Activated CD4-positive, alpha-beta memory T cell treated with anti-CD3 and anti-CD28 coated beads, Interleukin-2, amount 10 ng/mL, durations not matched to agents 7 days and 5 days (primary cell): ENCODE measurements at regions not wholly inside any gene's neighbourhood (a gene's known extent, or its start where the extent isn't known, plus 50 kb on each side); places are given as distances from the start of the nearest gene placed in this dataset.

Experiments used
- CTCF ChIA-PET: fragments of 350-600 bp; sonication (Branson Sonifier 250); formaldehyde crosslinking; loops from one replicate; lab custom pipeline; 2021; ENCODE audit warnings: antibody characterized with exemption, inconsistent platforms; lab: Charles Lee
- POLR2A ChIA-PET: fragments of 350-600 bp; sonication (Branson Sonifier 250); formaldehyde crosslinking; loops from one replicate; lab custom pipeline; 2021; ENCODE audit warnings: antibody characterized with exemption; lab: Charles Lee
- DNase-seq: peaks from one replicate; pipeline ENCODE4 v3.0.0-alpha.2; 2020
- H3K27ac Mint-ChIP-seq: one replicate; pipeline ENCODE4 v1.8.0; 2021; ENCODE audit warnings: mild to moderate bottlenecking, mixed read lengths
- H3K27me3 Mint-ChIP-seq: one replicate; pipeline ENCODE4 v1.8.0; 2021; ENCODE audit warnings: mixed read lengths
- H3K36me3 Mint-ChIP-seq: one replicate; pipeline ENCODE4 v1.8.0; 2021; ENCODE audit warnings: low read depth, mixed read lengths
- H3K4me1 Mint-ChIP-seq: one replicate; pipeline ENCODE4 v1.8.0; 2021; ENCODE audit warnings: mixed read lengths
- H3K4me3 Mint-ChIP-seq: one replicate; pipeline ENCODE4 v1.8.0; 2021; ENCODE audit warnings: mild to moderate bottlenecking, mixed read lengths
- H3K9me3 Mint-ChIP-seq: one replicate; pipeline ENCODE4 v1.8.0; 2021; ENCODE audit warnings: mixed read lengths

DNA sequence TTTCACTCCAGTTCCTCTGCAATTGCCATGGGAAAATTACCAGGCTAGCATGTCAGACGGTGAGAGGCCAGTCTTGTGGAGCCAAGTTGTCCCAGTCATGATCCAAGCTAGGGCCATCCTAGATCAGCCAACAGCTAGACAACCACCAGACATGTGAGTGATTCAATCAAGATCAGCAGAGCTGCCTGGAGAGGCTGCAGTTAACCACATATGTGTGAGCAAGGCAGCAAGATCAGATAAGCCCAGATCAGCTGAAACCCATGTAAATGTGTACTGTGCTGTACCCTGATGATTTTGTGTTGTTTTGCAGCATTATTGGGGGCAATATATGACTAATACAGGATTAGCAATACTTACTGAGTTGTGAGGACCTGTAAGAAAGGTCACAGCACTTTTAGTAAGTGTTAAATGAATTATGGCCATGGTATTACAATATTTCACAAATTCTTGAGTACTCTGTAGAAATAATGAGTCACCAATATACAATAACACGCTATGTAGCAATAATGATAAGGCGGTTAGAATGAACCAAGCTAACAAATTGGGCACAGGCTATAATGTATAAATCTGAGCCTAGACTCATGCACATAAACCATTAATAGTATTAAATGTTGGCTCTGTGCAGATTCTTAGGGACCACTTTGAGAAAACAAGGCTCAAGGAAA, 91.4 kb downstream of the SUDS3 start:
- H3K36me3 Mint-ChIP-seq: no peaks in the 10 kb centered on the region
- ChIA-PET CTCF (interaction anchor here (0.7 kb wide), 1 partner anchor 236 kb away, joined by 3 read pairs; no protein-coding TSS in a partner anchor), POLR2A (no interaction called here)
- no peak overlapping the region for H3K4me3 Mint-ChIP-seq
- DNase-seq: no peak
- no peak overlapping the region for H3K27ac Mint-ChIP-seq
- H3K9me3 Mint-ChIP-seq: no peaks in the 10 kb centered on the region
- no peaks in the 10 kb centered on the region for H3K27me3 Mint-ChIP-seq
- no peaks in the 10 kb centered on the region for H3K4me1 Mint-ChIP-seq

DNA sequence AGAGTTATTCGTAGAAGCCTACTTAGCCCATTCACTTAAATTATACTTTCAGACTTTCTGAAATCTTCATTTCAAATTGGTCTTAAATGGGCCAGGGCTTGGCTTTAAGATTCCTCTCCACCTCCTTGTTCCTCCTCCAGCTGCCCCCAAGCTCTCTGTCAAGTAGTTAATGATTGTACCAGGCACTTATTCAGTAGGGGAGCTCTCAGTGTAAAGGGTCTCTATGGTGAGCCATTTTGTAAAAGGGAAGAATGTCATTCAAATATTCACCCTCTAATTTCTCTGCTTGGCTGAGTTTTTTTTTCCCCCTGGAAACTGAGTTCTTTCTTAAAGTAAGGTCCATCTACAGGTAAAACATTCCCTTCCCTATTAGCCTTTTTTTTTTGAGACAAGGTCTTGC, 96.6 kb downstream of the SUDS3 start:
- no peaks in the 10 kb centered on the region for H3K9me3 Mint-ChIP-seq

GRCh38 chr12:118480235-118480634, 103.9 kb downstream of the SUDS3 start:
- no peaks in the 10 kb centered on the region for H3K36me3 Mint-ChIP-seq
- no peak for DNase-seq
- no peaks in the 10 kb centered on the region for H3K27me3 Mint-ChIP-seq
- H3K27ac Mint-ChIP-seq: no peak overlapping the region
- no peaks in the 10 kb centered on the region for H3K9me3 Mint-ChIP-seq
- POLR2A ChIA-PET: no interaction called here
- no peaks in the 10 kb centered on the region for H3K4me1 Mint-ChIP-seq
- H3K4me3 Mint-ChIP-seq: no peak overlapping the region
- CTCF ChIA-PET: no interaction called here

More for the DNA sequence above, 96.6 kb downstream of the SUDS3 start:
- Mint-ChIP-seq H3K27me3 (no peaks in the 10 kb centered on the region), H3K36me3 (no peaks in the 10 kb centered on the region), H3K4me3 (no peak overlapping the region), H3K27ac (no peak overlapping the region), H3K4me1 (no peaks in the 10 kb centered on the region)
- POLR2A ChIA-PET: no interaction called here
- DNase-seq: no peak
- CTCF ChIA-PET: no interaction called here

DNA sequence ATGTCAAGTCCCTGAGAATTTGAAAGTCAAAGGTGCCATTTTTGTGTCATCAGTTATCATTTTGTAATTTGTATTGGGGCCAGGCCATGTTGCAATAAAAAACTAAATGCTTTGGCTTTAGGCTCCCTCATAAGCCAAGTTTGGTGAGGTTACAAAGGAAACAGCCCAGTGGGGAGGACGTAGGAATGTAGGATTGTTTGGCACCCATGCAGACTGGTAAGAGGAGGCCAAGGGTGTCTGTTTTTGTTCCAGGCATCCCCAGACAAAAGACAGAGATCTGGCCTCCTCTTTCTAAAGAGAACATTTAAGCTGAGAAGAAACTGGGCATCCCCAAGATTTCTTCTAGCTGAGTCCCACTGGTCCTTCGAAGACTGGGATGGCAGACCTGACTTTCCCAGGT, 111.7 kb downstream of the SUDS3 start:
- H3K4me1 Mint-ChIP-seq: no peaks in the 10 kb centered on the region
- no peak overlapping the region for H3K27ac Mint-ChIP-seq
- no peaks in the 10 kb centered on the region for H3K9me3 Mint-ChIP-seq
- H3K4me3 Mint-ChIP-seq: no peak overlapping the region
- ChIA-PET POLR2A (no interaction called here), CTCF (no interaction called here)
- no peaks in the 10 kb centered on the region for H3K27me3 Mint-ChIP-seq
- no peaks in the 10 kb centered on the region for H3K36me3 Mint-ChIP-seq
- DNase-seq: no peak

DNA sequence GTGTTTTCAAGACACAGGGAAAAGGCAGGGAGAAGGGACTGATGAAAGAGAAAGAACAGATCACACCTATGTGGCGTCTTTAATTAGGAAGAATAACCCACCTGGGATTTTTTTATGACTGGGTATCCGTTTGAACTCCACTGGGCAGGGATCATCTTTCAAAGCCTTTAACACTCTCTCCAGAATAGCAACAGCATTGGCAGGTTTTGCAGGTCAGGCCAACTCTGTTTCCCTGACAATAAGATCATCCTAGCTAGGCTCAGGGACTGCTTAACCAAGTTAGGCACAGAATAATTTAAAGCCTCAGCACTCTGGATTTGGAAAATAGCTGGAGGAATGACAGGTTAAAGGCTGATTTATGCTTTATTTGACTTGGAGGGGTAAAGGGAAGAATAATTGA, 117.6 kb downstream of the SUDS3 start:
- DNase-seq: no peak
- H3K27me3 Mint-ChIP-seq: no peaks in the 10 kb centered on the region
- no peaks in the 10 kb centered on the region for H3K9me3 Mint-ChIP-seq
- CTCF ChIA-PET: no interaction called here
- H3K4me3 Mint-ChIP-seq: no peak overlapping the region
- H3K36me3 Mint-ChIP-seq: no peaks in the 10 kb centered on the region
- POLR2A ChIA-PET: no interaction called here
- H3K4me1 Mint-ChIP-seq: no peaks in the 10 kb centered on the region
- H3K27ac Mint-ChIP-seq: no peak overlapping the region

GRCh38 chr12:118494776-118495175, 118.4 kb downstream of the SUDS3 start:
- CTCF ChIA-PET: interaction anchor here (0.7 kb wide), 1 partner anchor 40 kb away, joined by 4 read pairs; no protein-coding TSS in a partner anchor
- no peak for DNase-seq
- Mint-ChIP-seq H3K9me3 (no peaks in the 10 kb centered on the region), H3K27ac (no peak overlapping the region), H3K4me1 (no peaks in the 10 kb centered on the region), H3K27me3 (no peaks in the 10 kb centered on the region), H3K36me3 (no peaks in the 10 kb centered on the region), H3K4me3 (no peak overlapping the region)
- POLR2A ChIA-PET: no interaction called here

- H3K36me3 Mint-ChIP-seq: no peaks in the 10 kb centered on the region
- no peaks in the 10 kb centered on the region for H3K9me3 Mint-ChIP-seq
- ChIA-PET CTCF (interaction anchor here (0.7 kb wide), 1 partner anchor 40 kb away, joined by 4 read pairs; no protein-coding TSS in a partner anchor), POLR2A (no interaction called here)
- no peak for DNase-seq
- no peaks in the 10 kb centered on the region for H3K4me1 Mint-ChIP-seq
- H3K4me3 Mint-ChIP-seq: no peak overlapping the region
- no peaks in the 10 kb centered on the region for H3K27me3 Mint-ChIP-seq
- H3K27ac Mint-ChIP-seq: no peak overlapping the region
These were observed 118.9 kb downstream of the SUDS3 start for GRCh38 chr12:118495296-118495695.

DNA sequence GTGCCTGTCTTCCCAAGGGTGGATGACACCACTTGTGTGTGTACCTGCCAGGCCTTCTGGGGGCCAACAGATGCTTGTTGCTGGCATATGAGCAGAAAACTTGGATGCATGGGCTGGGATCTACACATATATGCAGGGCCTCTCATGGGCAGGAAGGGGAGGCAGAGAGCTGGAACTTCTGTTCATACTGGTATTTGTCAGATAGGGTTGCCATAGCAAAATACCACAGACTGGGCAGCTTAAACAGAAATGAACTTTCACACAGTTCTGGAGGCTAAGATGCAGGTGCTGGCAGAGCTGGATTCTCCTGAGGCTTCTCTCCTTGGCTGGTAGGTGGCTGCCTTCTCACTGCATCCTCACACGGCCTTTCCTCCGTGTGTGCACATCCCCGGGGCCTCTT, 121.8 kb downstream of the SUDS3 start:
- ChIA-PET CTCF (no interaction called here), POLR2A (no interaction called here)
- DNase-seq: no peak
- no peaks in the 10 kb centered on the region for H3K27me3 Mint-ChIP-seq
- no peaks in the 10 kb centered on the region for H3K4me1 Mint-ChIP-seq
- H3K36me3 Mint-ChIP-seq: no peaks in the 10 kb centered on the region
- no peak overlapping the region for H3K27ac Mint-ChIP-seq
- H3K9me3 Mint-ChIP-seq: no peaks in the 10 kb centered on the region
- H3K4me3 Mint-ChIP-seq: no peak overlapping the region

DNA sequence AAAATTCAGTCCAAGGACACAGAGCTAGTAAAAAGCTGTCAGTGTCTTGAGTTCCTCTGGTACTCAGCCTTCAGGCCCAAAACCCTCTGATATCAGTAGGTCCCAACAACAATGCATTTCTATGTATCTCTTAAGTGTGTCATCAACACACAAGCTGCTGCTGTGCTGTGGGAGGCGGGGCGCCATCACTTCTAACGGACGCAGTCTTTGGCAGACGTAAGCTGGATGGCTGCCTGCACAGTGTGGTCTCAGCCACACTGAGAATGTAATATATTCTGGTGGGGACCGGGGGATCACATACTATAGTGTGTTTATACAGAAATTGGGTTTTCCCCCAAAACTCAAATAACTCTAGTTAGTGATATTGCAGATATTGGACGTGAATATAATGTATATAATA, 123.9 kb downstream of the SUDS3 start:
- Mint-ChIP-seq H3K36me3 (no peaks in the 10 kb centered on the region), H3K9me3 (no peaks in the 10 kb centered on the region), H3K4me1 (no peaks in the 10 kb centered on the region), H3K27me3 (no peaks in the 10 kb centered on the region), H3K4me3 (no peak overlapping the region), H3K27ac (no peak overlapping the region)
- DNase-seq: no peak
- ChIA-PET POLR2A (no interaction called here), CTCF (no interaction called here)

DNA sequence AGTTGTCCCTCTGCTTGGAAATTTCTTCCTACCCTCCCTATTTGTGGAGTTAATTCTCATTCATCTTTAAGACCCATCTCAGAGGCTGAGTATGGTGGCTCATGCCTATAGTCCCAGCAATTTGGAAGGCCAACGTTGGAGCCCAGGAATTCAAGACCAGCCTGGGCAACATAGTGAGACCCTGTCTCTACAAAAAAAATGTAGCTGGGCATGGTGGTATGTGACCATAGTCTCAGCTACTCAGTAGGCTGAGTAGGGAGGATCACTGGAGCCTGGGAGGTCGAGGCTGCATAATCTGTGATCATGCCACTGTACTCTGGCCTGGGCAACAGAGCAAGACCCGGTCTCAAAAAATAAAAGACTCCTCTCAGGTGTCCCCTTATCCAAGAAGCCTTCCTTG, 125.1 kb downstream of the SUDS3 start:
- no peak overlapping the region for H3K4me3 Mint-ChIP-seq
- no peaks in the 10 kb centered on the region for H3K9me3 Mint-ChIP-seq
- H3K4me1 Mint-ChIP-seq: no peaks in the 10 kb centered on the region
- DNase-seq: no peak
- H3K27me3 Mint-ChIP-seq: no peaks in the 10 kb centered on the region
- POLR2A ChIA-PET: no interaction called here
- CTCF ChIA-PET: no interaction called here
- H3K36me3 Mint-ChIP-seq: no peaks in the 10 kb centered on the region
- no peak overlapping the region for H3K27ac Mint-ChIP-seq

- no peak for DNase-seq
- no peaks in the 10 kb centered on the region for H3K4me1 Mint-ChIP-seq
- no peak overlapping the region for H3K4me3 Mint-ChIP-seq
- no peaks in the 10 kb centered on the region for H3K36me3 Mint-ChIP-seq
- H3K9me3 Mint-ChIP-seq: no peaks in the 10 kb centered on the region
- ChIA-PET CTCF (no interaction called here), POLR2A (no interaction called here)
- no peak overlapping the region for H3K27ac Mint-ChIP-seq
- H3K27me3 Mint-ChIP-seq: no peaks in the 10 kb centered on the region
These were observed 127.1 kb downstream of the SUDS3 start for GRCh38 chr12:118503476-118503875.

DNA sequence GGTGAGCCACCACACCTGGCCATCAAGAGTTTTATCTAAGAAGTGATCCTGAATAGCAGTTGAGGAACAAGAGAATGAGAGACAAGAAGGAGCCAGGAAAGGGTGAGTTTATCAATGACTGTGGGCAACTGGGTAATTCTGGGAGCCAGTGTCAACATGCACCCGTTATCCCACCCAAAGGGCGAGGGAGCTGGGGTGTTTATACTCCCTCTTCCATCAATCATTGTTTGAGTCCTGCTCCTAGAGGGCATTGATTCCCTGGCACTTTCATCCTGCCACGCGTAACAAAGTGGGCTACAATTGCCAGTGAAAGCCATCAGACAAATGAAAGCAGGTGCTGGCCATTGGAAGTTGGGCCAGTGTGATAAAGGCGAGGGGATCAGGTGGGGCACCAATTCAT, 136.3 kb downstream of the SUDS3 start:
- DNase-seq: no peak
- Mint-ChIP-seq H3K27me3 (no peaks in the 10 kb centered on the region), H3K27ac (no peak overlapping the region), H3K4me1 (no peaks in the 10 kb centered on the region), H3K36me3 (no peaks in the 10 kb centered on the region), H3K9me3 (peaks cover 2% of the 10 kb centered on the region), H3K4me3 (no peak overlapping the region)
- ChIA-PET POLR2A (no interaction called here), CTCF (no interaction called here)

DNA sequence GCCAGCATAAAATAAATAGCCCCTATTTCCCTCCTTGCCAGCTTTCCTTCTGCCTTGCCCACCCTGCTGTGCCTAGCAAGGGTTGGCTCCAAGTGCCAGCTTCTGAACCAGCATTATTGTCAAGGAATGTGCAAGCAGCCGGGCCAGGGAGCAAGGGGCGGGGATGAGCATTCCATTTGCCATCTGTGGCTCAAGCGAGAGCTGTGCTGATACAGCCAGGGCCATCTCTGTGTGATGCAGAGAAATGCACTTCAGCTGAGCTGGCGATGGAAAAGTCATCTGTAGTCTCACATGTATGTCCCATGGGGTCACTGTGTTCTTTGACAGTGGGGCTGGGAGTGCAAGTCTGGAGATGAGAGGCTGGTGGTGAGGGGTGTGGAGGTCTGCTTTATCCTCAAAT, 137.3 kb downstream of the SUDS3 start:
- no peak for DNase-seq
- peaks cover 5% of the 10 kb centered on the region for H3K9me3 Mint-ChIP-seq
- H3K36me3 Mint-ChIP-seq: no peaks in the 10 kb centered on the region
- H3K4me3 Mint-ChIP-seq: no peak overlapping the region
- H3K4me1 Mint-ChIP-seq: no peaks in the 10 kb centered on the region
- ChIA-PET CTCF (no interaction called here), POLR2A (no interaction called here)
- H3K27ac Mint-ChIP-seq: no peak overlapping the region
- H3K27me3 Mint-ChIP-seq: no peaks in the 10 kb centered on the region

DNA sequence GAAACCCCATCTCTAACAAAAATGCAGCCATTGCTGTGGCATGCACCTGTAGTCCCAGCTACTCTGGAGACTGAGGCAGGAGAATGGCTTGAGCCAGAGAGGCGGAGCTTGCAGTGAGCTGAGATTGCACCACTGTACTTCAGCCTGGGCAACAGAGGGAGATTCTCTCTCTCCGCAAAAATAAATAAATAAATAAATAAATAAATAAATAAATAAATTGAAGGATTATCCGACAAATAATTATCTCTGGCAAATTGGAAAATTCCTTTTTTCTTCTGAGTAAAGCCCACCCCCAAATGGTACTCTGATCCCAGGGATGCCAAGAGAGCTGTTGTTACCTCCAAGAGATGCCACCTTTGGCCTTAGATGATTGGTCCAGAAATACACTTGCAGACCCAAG, 137.9 kb downstream of the SUDS3 start:
- Mint-ChIP-seq H3K9me3 (peaks cover 5% of the 10 kb centered on the region), H3K36me3 (no peaks in the 10 kb centered on the region), H3K27ac (no peak overlapping the region), H3K4me3 (no peak overlapping the region), H3K4me1 (no peaks in the 10 kb centered on the region), H3K27me3 (no peaks in the 10 kb centered on the region)
- CTCF ChIA-PET: no interaction called here
- POLR2A ChIA-PET: no interaction called here
- no peak for DNase-seq
